Retinal pigment epithelial cell (primary cell): ENCODE measurements at regions not wholly inside any gene's neighbourhood (a gene's known extent, or its start where the extent isn't known, plus 50 kb on each side); places are given as distances from the start of the nearest gene placed in this dataset.
"Not testable (repeated sequence)": the region's sequence is repeated elsewhere in the genome, so short reads cannot be mapped to it uniquely, and the experiment has no call there.

Source experiments
- DNase-seq: peaks from one replicate; pipeline ENCODE4 v3.0.0-alpha.2; 2010; ENCODE audit warnings: low read depth
- H3K4me3 ChIP-seq: 2 replicates; pipeline ENCODE4 v1.5.1; 2011; ENCODE audit warnings: mild to moderate bottlenecking, low read length, control low read depth, moderate library complexity
- TF ChIP-seq, protein P1 (sequence below): conservative IDR thresholded peaks from 2 replicates; pipeline ENCODE4 v1.5.1; 2011; ENCODE audit warnings: low read depth, low read length, control low read depth, inconsistent platforms

DNA sequence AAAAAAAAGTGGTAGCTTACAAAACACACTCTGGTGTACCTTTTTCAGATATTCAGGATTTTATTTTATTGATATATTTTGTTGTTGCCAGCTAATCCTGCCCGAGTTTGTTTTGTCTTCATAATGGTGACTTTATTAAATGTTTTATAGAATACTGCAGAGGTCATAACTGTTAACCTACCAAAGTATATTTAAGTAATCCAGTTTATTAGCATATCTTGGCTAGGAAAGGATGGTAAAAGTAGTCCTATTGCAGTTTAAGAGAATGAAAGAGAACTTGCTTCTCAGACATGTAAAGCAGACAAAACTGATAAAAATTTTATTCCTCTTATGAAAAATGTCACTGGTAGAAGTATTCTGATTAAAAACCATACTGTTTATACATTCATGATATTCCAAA, 59.2 kb upstream of the IGSF10 start:
- no peak for DNase-seq
- no peak overlapping the region for H3K4me3 ChIP-seq
- TF ChIP-seq, protein P1, sequence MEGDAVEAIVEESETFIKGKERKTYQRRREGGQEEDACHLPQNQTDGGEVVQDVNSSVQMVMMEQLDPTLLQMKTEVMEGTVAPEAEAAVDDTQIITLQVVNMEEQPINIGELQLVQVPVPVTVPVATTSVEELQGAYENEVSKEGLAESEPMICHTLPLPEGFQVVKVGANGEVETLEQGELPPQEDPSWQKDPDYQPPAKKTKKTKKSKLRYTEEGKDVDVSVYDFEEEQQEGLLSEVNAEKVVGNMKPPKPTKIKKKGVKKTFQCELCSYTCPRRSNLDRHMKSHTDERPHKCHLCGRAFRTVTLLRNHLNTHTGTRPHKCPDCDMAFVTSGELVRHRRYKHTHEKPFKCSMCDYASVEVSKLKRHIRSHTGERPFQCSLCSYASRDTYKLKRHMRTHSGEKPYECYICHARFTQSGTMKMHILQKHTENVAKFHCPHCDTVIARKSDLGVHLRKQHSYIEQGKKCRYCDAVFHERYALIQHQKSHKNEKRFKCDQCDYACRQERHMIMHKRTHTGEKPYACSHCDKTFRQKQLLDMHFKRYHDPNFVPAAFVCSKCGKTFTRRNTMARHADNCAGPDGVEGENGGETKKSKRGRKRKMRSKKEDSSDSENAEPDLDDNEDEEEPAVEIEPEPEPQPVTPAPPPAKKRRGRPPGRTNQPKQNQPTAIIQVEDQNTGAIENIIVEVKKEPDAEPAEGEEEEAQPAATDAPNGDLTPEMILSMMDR: no peak

DNA sequence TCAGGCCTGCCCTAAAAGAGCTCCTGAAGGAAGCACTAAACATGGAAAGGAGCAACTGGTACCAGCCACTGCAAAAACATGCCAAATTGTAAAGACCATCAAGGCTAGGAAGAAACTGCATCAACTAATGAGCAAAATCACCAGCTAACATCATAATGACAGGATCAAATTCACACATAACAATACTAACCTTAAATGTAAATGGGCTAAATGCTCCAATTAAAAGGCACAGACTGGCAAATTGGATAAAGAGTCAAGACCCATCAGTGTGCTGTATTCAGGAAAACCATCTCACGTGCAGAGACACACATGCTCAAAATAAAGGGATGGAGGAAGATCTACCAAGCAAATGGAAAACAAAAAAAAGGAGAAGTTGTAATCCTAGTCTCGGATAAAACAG, 50.6 kb upstream of the IGSF10 start:
- not testable (repeated sequence) for DNase-seq, H3K4me3 ChIP-seq
